ENCODE measurements at regions not wholly inside any gene's neighbourhood (a gene's known extent, or its start where the extent isn't known, plus 50 kb on each side); places are given as distances from the start of the nearest gene placed in this dataset.

DNA sequence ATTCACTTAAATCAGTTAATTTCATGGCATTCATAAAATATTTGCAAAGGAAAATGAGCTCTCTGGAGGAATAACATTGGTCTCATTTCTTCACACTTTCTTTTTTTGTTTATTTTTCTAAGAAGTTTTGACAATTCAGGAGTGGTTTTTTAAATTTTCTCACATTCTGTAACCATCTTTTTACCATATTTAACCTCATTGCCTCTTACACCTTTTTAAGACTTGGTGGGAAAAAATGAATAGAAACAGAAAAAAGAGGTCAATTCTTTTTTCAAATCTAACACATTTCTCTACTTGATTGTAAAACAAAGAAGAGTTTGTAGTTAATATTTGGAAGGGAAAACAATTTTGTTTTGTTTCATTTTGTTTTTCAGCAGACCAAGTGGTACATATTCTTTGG is 1034.7 kb upstream of the RAG2 start (continued):
- TF ChIP-seq, protein P1, sequence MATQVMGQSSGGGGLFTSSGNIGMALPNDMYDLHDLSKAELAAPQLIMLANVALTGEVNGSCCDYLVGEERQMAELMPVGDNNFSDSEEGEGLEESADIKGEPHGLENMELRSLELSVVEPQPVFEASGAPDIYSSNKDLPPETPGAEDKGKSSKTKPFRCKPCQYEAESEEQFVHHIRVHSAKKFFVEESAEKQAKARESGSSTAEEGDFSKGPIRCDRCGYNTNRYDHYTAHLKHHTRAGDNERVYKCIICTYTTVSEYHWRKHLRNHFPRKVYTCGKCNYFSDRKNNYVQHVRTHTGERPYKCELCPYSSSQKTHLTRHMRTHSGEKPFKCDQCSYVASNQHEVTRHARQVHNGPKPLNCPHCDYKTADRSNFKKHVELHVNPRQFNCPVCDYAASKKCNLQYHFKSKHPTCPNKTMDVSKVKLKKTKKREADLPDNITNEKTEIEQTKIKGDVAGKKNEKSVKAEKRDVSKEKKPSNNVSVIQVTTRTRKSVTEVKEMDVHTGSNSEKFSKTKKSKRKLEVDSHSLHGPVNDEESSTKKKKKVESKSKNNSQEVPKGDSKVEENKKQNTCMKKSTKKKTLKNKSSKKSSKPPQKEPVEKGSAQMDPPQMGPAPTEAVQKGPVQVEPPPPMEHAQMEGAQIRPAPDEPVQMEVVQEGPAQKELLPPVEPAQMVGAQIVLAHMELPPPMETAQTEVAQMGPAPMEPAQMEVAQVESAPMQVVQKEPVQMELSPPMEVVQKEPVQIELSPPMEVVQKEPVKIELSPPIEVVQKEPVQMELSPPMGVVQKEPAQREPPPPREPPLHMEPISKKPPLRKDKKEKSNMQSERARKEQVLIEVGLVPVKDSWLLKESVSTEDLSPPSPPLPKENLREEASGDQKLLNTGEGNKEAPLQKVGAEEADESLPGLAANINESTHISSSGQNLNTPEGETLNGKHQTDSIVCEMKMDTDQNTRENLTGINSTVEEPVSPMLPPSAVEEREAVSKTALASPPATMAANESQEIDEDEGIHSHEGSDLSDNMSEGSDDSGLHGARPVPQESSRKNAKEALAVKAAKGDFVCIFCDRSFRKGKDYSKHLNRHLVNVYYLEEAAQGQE (IDR thresholded peaks at IDR 0.05; ENCODE audit: low read depth, low read length), result no peak
- TF ChIP-seq GABPA (IDR thresholded peaks at IDR 0.05; ENCODE audit: low read depth), result no peak
- TF ChIP-seq BACH1 (IDR thresholded peaks at IDR 0.05; ENCODE audit: borderline replicate concordance), result no peak

DNA sequence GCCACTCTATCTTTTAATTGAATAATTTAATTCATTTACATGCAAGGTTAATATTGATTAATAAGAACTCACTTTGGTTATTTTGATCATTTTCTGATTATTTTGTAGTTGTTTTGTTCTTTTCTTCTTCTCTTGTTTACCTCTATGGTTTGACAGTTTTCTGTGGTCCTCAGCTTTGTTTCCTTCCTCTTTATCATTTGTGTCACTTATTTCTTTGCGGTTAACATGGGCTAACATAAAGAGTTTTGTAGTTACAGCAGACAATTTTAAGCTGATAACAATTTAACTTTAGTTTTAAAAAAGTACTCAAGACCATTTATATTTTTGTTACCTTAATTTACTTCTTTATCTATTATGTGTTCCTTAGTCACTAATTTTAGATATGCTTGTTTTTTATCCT is 1032.8 kb upstream of the RAG2 start:
- RAD21 ChIA-PET (ENCODE audit: unreplicated experiment), result no interaction called here
- no peak for TF ChIP-seq SP1 (IDR thresholded peaks at IDR 0.05; ENCODE audit: low read depth, low read length)
- TF ChIP-seq, protein P2, sequence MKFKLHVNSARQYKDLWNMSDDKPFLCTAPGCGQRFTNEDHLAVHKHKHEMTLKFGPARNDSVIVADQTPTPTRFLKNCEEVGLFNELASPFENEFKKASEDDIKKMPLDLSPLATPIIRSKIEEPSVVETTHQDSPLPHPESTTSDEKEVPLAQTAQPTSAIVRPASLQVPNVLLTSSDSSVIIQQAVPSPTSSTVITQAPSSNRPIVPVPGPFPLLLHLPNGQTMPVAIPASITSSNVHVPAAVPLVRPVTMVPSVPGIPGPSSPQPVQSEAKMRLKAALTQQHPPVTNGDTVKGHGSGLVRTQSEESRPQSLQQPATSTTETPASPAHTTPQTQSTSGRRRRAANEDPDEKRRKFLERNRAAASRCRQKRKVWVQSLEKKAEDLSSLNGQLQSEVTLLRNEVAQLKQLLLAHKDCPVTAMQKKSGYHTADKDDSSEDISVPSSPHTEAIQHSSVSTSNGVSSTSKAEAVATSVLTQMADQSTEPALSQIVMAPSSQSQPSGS (IDR thresholded peaks at IDR 0.05; ENCODE audit: low read length), result no peak
- no peak for TF ChIP-seq STAT1 (conservative IDR thresholded peaks at IDR 0.05)
- TF ChIP-seq, protein P3, sequence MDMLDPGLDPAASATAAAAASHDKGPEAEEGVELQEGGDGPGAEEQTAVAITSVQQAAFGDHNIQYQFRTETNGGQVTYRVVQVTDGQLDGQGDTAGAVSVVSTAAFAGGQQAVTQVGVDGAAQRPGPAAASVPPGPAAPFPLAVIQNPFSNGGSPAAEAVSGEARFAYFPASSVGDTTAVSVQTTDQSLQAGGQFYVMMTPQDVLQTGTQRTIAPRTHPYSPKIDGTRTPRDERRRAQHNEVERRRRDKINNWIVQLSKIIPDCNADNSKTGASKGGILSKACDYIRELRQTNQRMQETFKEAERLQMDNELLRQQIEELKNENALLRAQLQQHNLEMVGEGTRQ (IDR thresholded peaks at IDR 0.05; ENCODE audit: borderline replicate concordance, low read depth, low read length), result no peak
- TF ChIP-seq, protein P4, sequence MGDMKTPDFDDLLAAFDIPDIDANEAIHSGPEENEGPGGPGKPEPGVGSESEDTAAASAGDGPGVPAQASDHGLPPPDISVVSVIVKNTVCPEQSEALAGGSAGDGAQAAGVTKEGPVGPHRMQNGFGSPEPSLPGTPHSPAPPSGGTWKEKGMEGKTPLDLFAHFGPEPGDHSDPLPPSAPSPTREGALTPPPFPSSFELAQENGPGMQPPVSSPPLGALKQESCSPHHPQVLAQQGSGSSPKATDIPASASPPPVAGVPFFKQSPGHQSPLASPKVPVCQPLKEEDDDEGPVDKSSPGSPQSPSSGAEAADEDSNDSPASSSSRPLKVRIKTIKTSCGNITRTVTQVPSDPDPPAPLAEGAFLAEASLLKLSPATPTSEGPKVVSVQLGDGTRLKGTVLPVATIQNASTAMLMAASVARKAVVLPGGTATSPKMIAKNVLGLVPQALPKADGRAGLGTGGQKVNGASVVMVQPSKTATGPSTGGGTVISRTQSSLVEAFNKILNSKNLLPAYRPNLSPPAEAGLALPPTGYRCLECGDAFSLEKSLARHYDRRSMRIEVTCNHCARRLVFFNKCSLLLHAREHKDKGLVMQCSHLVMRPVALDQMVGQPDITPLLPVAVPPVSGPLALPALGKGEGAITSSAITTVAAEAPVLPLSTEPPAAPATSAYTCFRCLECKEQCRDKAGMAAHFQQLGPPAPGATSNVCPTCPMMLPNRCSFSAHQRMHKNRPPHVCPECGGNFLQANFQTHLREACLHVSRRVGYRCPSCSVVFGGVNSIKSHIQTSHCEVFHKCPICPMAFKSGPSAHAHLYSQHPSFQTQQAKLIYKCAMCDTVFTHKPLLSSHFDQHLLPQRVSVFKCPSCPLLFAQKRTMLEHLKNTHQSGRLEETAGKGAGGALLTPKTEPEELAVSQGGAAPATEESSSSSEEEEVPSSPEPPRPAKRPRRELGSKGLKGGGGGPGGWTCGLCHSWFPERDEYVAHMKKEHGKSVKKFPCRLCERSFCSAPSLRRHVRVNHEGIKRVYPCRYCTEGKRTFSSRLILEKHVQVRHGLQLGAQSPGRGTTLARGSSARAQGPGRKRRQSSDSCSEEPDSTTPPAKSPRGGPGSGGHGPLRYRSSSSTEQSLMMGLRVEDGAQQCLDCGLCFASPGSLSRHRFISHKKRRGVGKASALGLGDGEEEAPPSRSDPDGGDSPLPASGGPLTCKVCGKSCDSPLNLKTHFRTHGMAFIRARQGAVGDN (IDR thresholded peaks at IDR 0.05), result no peak
- TF ChIP-seq NFYA (IDR thresholded peaks at IDR 0.05; ENCODE audit: borderline replicate concordance, low read depth, low read length), result no peak
- TF ChIP-seq MYC (IDR thresholded peaks at IDR 0.05; ENCODE audit: insufficient read depth, insufficient read length, insufficient replicate concordance, low read length, severe bottlenecking), result no peak
- TF ChIP-seq RCOR1 (conservative IDR thresholded peaks at IDR 0.05; ENCODE audit: low read depth, low read length), result no peak
- TF ChIP-seq SREBF1 (IDR thresholded peaks at IDR 0.05; ENCODE audit: low read length), result no peak
- TF ChIP-seq TCF12 (IDR thresholded peaks at IDR 0.05; ENCODE audit: low read depth, low read length), result no peak
- no peak for TF ChIP-seq KAT2A (conservative IDR thresholded peaks at IDR 0.05; ENCODE audit: control insufficient read depth, low read depth, low read length)
- no peak for TF ChIP-seq LARP7 (IDR thresholded peaks at IDR 0.05)

More for the DNA sequence above, 1032.8 kb upstream of the RAG2 start:
- Histone ChIP-seq H4K20me1 (ENCODE audit: control insufficient read depth, insufficient read depth) (no peaks in the 10 kb centered on the region), H3K27me3 (replicated peaks in 1 of 2; ENCODE audit: control insufficient read depth in 2 of 2, insufficient read depth in 2 of 2, low read length in 1 of 2) (no peaks in the 10 kb centered on the region), H3K36me3 (ENCODE audit: control insufficient read depth in 2 of 2, insufficient read depth in 2 of 2, low read length in 1 of 2) (no peaks in the 10 kb centered on the region), H3K27ac (ENCODE audit: control insufficient read depth, insufficient read depth) (no peak overlapping the region), H3K79me2 (ENCODE audit: control insufficient read depth, insufficient read depth, low read length) (no peaks in the 10 kb centered on the region), H3K4me1 (ENCODE audit: control insufficient read depth, insufficient read depth, low read length) (no peaks in the 10 kb centered on the region), H3K4me3 (no peak overlapping the region), H2AFZ (ENCODE audit: control insufficient read depth, low read depth, low read length) (no peak overlapping the region), H3K9me3 (replicated peaks; ENCODE audit: control insufficient read depth, insufficient read depth, low read length) (no peaks in the 10 kb centered on the region), H3K4me2 (ENCODE audit: control insufficient read depth, insufficient read depth) (no peak overlapping the region), H3K9ac (ENCODE audit: control insufficient read depth, insufficient read depth, low read length) (no peak overlapping the region)
- FAIRE-seq (no peak), ATAC-seq (no peak), DNase-seq (ENCODE audit: low read depth, low spot score) (no peak)
- intact Hi-C loops (cut with micrococcal nuclease; ENCODE audit: unreplicated experiment), result no loop called here
- ChIA-PET SMC1A (ENCODE audit: uncharacterized antibody, unreplicated experiment) (interaction anchor here (1.2 kb wide), 1 partner anchor 20 kb away, joined by 3 read pairs; no protein-coding TSS in a partner anchor), CTCF (no interaction called here), POLR2A (no interaction called here)
- 54% methylated on average over 1 of the region's 1 CpG for WGBS (ENCODE audit: insufficient coverage, insufficient replicate concordance, low lambda C conversion rate, missing lambda C conversion rate)
- BruUV-seq (replicated peaks), result no TSS peak
- in situ Hi-C loops (cut with MboI), result no loop called here

All from GM12878 (cell line).